ENCODE measurements at regions not wholly inside any gene's neighbourhood (a gene's known extent, or its start where the extent isn't known, plus 50 kb on each side); places are given as distances from the start of the nearest gene placed in this dataset.
"Not testable (repeated sequence)": the region's sequence is repeated elsewhere in the genome, so short reads cannot be mapped to it uniquely, and the experiment has no call there.

- DNase-seq (ENCODE audit: low spot score), result not testable (repeated sequence)
These were observed 185.8 kb upstream of the IGF1 start for GRCh38 chr12:102666176-102666575.

GRCh38 chr12:102659200-102659911 is 179.0 kb upstream of the IGF1 start:
- no peak for DNase-seq (ENCODE audit: low spot score)

DNA sequence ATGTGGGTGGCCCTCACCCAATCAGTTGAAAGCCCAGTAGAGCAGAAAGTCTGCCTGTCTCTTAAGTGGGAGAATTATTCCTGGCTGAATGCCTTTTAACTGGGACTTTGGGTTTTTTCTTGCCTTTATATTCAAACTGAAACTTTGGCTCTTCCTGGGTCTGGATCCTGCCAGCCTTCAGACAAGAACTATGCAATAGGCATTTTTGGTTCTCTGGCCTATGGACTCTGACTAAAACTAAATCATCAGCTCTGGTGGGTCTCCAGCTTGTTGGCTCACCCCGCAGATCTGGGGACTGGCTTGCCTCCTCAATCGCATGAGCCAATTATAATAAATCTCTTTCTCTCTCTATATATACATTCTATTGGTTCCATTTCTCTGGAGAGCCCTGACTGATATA is 173.0 kb upstream of the IGF1 start:
- DNase-seq (ENCODE audit: low spot score), result no peak

GRCh38 chr12:102652645-102653313 is 172.4 kb upstream of the IGF1 start:
- no peak for DNase-seq (ENCODE audit: low spot score)

DNA sequence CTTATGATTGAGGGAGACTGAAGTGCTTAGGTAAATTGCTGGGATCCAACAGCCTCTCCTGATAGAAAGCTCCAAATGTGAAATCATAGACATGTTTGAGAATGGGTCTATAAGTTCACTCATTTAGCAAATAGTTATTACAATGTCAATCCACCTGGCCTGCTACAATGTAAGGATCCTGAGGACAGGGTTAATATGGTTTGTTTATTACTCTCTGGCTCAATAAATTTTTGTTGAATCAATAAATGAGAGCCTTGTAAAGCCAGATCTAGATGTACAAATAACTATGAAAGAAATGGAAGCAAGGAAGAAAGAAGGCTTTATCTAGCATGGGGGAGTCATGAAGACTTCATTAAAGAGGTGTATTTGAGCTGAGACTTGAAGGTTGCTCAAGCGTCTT is 165.6 kb upstream of the IGF1 start:
- no peak for DNase-seq (ENCODE audit: low spot score)

- DNase-seq (ENCODE audit: low spot score), result no peak
These were observed 163.7 kb upstream of the IGF1 start for GRCh38 chr12:102643879-102644575.

DNA sequence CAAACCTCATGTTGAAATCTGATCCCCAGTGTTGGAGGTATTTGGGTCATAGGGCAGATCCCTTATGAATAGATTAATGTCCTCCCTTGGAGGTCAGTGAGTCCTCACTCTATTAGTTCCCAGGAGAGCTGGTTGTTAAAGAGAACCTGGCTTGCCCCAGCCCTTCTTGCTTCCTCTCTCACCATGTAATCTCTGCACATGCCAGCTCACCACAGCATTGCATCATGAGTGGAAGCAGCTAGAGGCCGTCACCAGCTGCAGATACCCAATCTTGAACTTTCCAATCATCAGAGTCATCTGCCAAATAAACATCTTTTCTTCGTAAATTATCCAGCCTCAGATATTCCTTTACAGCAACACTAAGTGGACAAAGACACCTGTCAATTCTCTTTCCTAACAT is 161.8 kb upstream of the IGF1 start:
- no peak for DNase-seq (ENCODE audit: low spot score)

DNA sequence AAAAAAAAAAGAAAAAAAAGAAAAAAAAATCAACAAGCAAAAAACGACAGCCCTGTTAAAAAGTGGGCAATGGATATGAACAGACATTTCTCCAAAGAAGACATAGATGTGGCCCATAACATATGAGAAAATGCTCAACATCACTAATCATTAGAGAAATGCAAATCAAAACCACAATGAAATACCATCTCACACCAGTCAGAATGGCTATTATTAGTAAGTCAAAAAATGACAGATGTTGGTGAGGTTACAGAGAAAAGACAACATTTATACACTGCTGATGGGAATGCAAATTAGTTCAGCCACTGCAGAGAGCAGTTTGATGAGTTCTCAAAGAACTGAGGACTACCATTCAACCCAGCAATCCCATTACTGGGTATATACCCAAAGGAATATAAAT is 160.3 kb upstream of the IGF1 start:
- DNase-seq (ENCODE audit: low spot score), result not testable (repeated sequence)

DNA sequence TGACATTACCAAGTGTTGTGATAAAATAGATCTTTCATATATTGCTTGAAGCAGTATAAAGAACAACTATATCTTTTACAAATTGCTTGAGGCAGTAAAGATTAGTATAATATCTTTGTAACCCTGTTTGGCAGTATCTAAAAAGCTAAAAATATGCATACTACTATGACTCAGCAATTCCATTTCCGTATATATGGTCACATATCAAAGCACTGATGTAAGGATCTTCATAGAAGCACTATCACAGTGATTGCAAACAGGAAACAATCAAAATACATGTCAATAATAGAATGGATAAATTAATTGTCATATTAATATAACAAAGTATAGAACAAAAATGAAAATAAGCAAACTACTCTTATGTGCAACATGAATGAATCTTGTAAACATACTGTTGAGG is 158.4 kb upstream of the IGF1 start:
- no peak for DNase-seq (ENCODE audit: low spot score)

DNA sequence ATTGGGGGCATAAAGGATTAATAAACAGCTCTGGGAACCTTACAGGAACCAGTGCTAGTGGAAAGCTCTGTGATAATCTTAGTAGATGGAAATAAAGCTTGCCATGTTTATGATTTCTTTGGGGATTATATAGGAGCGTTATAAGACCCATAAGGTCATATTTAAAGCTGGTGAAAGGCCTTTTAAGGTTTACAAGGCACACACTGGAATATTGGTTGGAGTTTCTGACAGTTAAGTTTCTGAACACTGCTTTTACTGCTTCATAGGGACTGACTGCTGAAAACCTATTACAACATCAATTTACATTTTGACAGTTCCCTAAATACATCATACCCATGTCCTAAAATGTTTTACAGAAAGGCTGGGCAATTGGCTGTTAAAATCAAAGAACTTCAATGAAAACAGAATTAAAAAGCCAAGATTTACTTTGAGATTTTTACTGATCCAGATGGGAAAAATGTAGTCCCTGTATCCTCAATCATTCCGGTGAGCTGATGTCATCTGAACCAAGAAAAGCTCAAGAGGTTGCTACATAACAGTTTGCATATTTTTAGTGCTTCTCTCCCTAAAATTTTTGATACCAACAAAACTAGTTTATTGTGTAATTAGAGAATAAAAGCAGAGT is 153.7 kb upstream of the IGF1 start:
- DNase-seq (ENCODE audit: low spot score), result peak; percentile 23

- DNase-seq (ENCODE audit: low spot score), result peak; percentile 80
These were observed 150.9 kb upstream of the IGF1 start for GRCh38 chr12:102631274-102631673.

DNA sequence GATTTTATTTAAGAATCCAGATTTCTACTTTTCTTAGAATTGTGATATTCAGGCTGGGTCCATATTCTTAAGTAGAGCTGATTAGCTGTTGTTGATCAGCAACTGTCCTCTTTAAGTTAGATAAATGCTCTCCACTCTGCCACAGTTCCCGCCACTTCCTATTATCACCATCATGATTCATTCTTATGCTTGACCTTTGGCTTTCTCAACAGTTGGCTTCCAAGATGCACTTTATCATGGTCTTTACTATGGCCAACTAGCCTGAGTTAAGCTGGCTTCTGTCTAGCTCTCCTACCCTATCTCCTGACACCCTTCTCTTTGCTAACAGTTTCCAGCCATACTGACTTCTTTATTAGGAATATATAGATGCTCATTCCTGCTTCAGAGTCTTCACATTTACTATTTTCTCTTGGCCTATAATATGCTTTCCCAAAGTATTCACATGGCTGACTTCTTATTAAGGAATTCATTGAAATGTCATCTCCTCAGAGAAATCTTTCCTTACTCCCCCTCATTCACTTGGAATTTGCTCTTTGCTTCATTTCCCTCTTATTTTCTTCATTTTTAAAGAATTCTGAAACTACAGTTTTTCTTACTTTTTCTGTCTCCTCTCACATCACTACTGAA is 149.0 kb upstream of the IGF1 start:
- no peak for DNase-seq (ENCODE audit: low spot score)

GRCh38 chr12:102625819-102626218 is 145.5 kb upstream of the IGF1 start:
- no peak for DNase-seq (ENCODE audit: low spot score)

GRCh38 chr12:102622618-102623017 is 142.3 kb upstream of the IGF1 start:
- DNase-seq (ENCODE audit: low spot score), result no peak

DNA sequence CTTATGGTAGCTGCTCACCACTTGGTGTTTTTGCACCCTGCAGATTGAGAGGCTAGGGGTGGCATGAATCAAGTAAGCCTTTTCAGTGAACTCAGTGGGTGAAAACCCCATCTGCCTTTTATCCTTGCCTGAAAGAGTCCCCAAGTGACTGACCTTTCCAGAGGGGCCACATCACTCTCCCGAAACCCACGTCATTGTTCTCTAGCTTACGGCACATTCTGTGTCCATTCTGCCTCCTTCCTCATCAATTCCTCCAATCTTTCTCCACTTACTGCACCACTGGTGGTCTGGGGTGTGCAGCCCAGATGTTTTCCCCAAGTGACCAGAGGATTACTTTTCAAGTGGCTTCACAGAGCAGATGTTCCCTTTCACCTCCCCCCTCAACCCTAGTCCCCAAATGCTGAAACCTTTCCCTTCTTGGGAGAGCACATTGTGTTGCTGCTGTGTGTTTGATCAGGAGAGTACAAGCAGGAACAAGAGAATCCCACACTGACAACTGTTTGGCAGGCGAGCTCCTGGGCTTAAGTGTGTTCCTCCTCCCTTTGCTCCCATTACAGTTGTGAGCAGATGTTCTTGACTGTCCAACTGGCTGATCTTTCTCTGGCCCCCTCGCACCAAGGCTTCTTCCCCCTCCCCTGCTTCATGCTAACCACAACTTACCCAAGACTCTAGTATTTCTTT is 138.0 kb upstream of the IGF1 start:
- DNase-seq (ENCODE audit: low spot score), result no peak

DNA sequence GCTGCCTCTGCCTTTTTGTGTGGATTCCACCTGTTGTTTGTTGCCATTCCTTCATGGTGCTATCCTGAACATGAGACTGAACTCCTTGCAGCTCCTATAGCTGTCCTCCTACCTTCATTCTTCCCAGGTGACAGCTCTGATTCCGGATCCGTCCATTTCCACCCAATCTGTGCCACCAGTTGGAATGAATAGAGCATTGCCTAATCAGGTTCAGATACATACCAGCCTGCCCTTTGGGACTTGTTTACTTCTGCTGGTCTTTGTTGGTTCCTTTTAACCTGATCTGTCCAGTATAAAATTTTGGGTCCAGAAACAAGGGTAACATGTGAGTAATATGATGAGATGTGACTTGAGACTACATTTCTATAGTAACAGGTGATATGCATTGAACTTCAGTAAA is 136.3 kb upstream of the IGF1 start:
- DNase-seq (ENCODE audit: low spot score), result no peak

GRCh38 chr12:102611995-102612394 is 131.6 kb upstream of the IGF1 start:
- DNase-seq (ENCODE audit: low spot score), result no peak

DNA sequence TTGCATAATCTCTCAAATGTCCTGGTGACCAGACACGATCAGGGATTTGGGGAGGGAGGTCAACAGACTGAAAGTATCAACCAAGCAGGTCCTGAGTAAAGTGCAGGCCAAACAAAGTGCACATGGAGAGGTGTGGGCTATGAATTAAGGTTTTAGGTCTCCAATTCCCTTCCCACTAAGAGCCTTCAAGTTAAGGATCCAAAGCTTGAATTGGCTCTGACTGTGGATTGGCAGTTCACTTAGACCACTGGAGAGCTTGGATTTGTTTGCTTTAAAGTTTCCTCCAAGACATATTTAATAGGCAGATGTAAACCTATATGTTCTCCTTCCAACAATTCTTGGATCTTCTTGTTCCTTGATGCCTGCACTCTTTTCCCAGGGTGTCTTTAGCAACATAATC is 129.6 kb upstream of the IGF1 start:
- no peak for DNase-seq (ENCODE audit: low spot score)

DNA sequence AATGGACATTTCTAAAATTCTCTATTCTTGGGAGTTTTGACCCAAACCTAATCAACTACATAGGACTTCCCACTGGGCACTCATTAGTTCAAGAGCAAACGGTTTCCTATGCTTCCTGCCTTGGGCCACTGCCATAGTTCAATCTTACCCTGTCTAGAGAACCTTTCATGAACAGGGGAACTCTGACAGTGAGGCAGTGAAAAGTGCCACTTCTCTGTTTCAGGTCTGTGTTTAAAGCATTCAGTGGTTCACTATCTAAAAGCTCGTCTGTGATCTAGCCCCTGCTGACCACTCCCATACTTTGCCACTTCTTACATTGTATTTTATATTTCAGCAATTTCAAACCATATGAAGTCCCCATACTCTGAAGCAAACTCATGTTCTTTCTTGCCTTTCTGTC is 122.7 kb upstream of the IGF1 start:
- no peak for DNase-seq (ENCODE audit: low spot score)

- DNase-seq (ENCODE audit: low spot score), result no peak
These were observed 122.2 kb upstream of the IGF1 start for GRCh38 chr12:102602521-102602920.

- no peak for DNase-seq (ENCODE audit: low spot score)
These were observed 121.3 kb upstream of the IGF1 start for GRCh38 chr12:102601621-102602020.

- DNase-seq (ENCODE audit: low spot score), result no peak
These were observed 116.3 kb upstream of the IGF1 start for GRCh38 chr12:102596687-102597086.
